GM12872 (cell line): ENCODE measurements at regions not wholly inside any gene's neighbourhood (a gene's known extent, or its start where the extent isn't known, plus 50 kb on each side); places are given as distances from the start of the nearest gene placed in this dataset.

Experiments used
- TF ChIP-seq, protein P1 (sequence below): IDR thresholded peaks from 3 replicates; pipeline ENCODE4 v1.5.1; 2011; ENCODE audit warnings: low read depth, mild to moderate bottlenecking, low read length, moderate library complexity; ENCODE audit not compliant: insufficient read depth

DNA sequence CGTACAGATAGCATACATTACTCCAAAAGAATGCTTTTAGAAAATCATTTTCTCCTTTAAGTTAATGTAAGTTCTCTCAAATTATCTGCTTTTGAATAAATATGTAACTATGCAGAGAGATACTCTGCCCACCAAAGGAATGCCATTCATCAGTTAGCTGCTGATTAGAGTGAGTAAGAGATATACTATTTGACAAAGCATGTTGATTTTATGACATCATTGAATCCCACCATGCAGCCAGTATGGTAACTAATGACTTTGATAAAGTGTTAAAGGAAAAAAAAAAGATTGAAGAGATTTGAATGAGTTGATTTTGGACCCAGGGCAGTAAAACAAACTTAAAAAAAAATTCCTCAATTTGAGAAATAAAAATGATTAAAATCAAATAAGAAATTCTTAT is 521.5 kb downstream of the SLITRK6 start:
- TF ChIP-seq, protein P1, sequence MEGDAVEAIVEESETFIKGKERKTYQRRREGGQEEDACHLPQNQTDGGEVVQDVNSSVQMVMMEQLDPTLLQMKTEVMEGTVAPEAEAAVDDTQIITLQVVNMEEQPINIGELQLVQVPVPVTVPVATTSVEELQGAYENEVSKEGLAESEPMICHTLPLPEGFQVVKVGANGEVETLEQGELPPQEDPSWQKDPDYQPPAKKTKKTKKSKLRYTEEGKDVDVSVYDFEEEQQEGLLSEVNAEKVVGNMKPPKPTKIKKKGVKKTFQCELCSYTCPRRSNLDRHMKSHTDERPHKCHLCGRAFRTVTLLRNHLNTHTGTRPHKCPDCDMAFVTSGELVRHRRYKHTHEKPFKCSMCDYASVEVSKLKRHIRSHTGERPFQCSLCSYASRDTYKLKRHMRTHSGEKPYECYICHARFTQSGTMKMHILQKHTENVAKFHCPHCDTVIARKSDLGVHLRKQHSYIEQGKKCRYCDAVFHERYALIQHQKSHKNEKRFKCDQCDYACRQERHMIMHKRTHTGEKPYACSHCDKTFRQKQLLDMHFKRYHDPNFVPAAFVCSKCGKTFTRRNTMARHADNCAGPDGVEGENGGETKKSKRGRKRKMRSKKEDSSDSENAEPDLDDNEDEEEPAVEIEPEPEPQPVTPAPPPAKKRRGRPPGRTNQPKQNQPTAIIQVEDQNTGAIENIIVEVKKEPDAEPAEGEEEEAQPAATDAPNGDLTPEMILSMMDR: no peak

DNA sequence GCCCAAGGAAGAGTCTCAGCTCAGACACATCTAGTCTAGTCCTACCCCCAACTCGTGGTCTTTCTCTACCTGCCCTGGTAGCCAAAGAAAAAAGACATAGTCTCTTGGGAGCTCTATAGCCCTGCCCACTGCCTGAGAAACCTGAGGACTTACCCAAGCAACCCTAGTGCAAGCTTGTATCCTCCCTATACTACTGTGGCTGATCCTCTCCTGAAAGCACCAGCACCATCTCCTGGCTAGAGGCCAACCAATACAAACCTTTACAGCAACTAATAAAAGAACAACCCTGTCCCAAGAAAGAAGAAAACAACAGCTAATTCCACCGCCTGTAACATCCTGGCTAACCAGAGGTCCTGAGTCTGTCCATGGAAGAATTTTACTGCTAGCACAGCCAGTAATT is 532.4 kb downstream of the SLITRK6 start:
- TF ChIP-seq, protein P1: no peak

DNA sequence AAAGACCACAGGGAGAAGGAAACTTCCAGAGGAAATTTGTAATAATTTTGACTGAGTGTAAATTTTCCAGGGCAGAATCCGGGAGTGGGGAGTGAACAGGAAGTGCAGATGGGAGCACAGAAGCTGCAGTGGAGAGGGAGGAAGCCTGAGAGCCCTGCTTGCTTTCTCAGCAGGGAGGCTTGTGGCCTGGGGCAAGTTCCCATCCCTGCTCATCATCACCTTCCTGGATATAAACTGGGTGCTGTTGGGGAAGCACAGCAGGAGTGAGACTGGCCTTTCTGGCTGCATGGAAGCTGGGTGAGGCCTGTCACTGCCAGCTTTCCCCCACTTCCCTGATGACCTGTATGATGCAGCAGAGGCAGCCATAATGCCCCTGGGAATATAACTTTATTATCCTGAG is 532.9 kb downstream of the SLITRK6 start:
- TF ChIP-seq, protein P1: no peak

DNA sequence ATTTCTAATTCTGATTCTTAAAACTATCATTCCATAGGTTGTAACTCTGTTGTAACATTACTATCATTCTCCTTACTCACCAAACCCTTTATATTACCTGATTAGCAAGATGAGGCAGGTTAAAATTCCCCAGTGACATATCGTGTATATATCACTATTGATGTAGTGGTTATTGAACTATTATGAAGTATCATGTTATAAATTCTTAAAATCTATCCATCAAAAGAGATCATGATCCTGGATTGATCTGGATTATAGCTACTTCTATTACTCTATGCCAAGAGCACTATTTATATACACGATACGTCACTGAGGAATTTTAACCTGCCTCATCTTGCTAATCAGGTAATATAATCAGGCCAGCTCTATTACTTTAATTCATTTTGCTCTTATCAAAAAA is 533.9 kb downstream of the SLITRK6 start:
- TF ChIP-seq, protein P1: no peak

DNA sequence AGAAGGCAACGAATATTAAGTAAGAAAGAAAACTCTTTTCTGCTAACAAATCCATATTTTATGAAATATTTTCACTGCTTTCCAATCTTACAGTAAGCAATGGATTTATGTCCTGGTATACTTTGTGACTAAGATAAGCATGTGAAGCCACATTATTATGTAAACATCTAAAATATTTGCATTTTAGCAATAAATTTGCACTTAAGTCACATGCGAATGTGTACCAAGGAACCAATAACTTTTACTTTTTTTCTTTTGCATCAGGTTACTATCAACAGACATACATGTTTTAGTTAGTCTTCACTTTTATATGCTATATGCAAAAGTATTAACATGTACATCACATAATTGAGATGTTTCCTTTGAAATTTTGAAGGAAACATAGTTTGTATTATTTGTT is 536.7 kb downstream of the SLITRK6 start:
- TF ChIP-seq, protein P1: no peak

DNA sequence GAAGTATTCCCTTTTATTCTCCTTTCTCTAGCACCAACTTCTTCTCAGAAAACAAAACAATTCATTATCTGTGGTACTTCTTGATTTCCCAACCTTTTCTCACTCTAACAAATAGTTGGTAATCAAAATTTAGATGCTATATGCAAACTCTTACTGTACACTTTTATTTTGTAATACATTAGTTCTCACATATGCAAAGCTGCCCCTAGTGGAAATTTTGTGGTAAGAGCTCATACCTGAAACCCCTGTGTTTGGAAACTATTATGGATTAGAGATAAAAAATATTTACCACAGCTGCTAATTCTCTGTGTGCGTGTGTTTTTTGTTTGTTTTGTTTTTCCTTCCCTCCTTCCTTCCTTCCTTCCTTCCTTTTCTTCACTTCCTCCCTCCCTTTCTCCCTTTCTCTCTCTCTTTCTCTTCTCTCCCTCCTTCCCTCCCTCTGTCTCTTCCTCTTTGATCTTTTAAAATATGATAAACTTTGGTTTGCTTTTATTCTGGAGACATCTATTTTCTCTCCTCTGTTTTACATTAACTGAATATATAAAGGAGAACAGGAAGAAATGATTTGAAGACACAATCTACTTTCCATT is 537.4 kb downstream of the SLITRK6 start:
- TF ChIP-seq, protein P1: no peak

DNA sequence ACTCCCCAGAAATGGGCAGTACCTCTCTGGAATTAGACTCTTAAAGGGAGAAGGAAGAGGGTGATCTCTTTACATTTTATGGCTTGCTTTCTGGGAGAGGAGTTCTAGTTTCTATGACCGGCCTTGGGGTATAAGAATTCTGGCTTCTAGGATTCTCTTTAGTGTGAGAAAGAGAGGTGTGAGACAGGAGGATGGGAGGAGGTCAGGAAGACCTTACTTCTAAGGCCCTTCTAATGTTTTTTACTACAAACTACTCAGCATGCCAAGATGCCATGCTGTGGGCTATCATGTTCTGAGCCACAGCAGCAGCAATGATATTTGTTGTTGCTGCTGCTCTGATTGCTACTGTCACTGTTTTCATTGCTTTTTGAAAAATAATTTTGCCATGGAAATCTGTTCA is 538.3 kb downstream of the SLITRK6 start:
- TF ChIP-seq, protein P1: no peak
